ENCODE measurements at regions not wholly inside any gene's neighbourhood (a gene's known extent, or its start where the extent isn't known, plus 50 kb on each side); places are given as distances from the start of the nearest gene placed in this dataset.

DNA sequence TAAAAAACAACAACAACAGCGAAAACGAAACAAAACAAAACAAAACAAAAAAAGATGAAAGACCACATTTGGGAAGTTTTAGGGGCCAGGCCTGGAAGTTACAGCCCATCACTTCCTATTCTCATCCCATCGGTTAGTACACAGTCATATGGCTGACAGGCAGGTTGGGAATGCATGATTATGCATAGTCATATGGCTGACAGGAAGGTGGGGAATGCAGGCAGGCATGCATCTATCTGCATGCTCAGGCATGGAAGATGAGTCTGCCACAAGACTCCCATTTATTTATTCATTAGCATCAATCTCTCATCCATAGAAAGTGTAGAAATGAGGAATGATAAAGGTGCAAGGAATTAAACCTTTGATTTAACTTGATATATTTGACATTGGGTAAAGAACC is 325.3 kb upstream of the MEX3C start:
- TF ChIP-seq POLR2A (IDR thresholded peaks at IDR 0.05; ENCODE audit: insufficient read depth in 1 of 2, low read depth in 2 of 2, low read length in 2 of 2) = no peak
- TF ChIP-seq, protein P1, sequence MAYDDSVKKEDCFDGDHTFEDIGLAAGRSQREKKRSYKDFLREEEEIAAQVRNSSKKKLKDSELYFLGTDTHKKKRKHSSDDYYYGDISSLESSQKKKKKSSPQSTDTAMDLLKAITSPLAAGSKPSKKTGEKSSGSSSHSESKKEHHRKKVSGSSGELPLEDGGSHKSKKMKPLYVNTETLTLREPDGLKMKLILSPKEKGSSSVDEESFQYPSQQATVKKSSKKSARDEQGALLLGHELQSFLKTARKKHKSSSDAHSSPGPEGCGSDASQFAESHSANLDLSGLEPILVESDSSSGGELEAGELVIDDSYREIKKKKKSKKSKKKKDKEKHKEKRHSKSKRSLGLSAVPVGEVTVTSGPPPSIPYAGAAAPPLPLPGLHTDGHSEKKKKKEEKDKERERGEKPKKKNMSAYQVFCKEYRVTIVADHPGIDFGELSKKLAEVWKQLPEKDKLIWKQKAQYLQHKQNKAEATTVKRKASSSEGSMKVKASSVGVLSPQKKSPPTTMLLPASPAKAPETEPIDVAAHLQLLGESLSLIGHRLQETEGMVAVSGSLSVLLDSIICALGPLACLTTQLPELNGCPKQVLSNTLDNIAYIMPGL (CRISPR knock-in tag; IDR thresholded peaks at IDR 0.05; ENCODE audit: borderline replicate concordance in 1 of 2, low read depth in 1 of 2) = no peak
- no peak for TF ChIP-seq ZNF629 (CRISPR knock-in tag; conservative IDR thresholded peaks at IDR 0.05)
- TF ChIP-seq TBP (CRISPR knock-in tag; IDR thresholded peaks at IDR 0.05) = no peak

All from HepG2 (cell line).